ENCODE measurements at regions not wholly inside any gene's neighbourhood (a gene's known extent, or its start where the extent isn't known, plus 50 kb on each side); places are given as distances from the start of the nearest gene placed in this dataset.

- no peak overlapping the region for H3K27ac Mint-ChIP-seq
- no peaks in the 10 kb centered on the region for H3K4me1 Mint-ChIP-seq (ENCODE audit: low read depth in 2 of 2)
- DNase-seq (ENCODE audit: low spot score) (no peak), ATAC-seq (no peak)
- H3K4me3 Mint-ChIP-seq, result no peak overlapping the region
- H3K9me3 Mint-ChIP-seq, result no peaks in the 10 kb centered on the region
- peaks cover 34 to 49% of the 10 kb centered on the region in 2 donors for H3K27me3 Mint-ChIP-seq
- no peaks in the 10 kb centered on the region for H3K36me3 Mint-ChIP-seq
Observed at GRCh38 chr19:29376855-29377354, 148.9 kb upstream of the VSTM2B start.

DNA sequence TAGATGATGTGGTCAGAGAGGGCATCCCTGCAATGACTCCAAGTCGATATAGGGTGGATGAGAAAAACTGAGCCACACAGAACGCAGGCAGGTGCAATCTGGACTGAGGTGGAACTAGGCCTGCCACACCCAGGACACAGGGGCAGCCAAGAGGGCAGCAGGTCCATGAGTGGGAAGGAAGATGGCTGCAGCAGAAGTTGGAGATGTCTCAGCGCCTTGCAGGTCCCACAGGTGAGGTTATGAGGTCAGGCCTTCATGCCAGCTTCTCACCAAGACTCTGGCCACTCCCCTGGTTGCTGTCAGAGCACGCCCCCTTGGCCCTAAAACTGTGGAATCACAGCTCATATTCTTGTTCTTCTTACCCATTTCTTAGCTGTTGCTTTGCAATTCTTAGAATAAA, 147.7 kb upstream of the VSTM2B start:
- no peak overlapping the region for H3K27ac Mint-ChIP-seq
- peaks cover 33 to 49% of the 10 kb centered on the region in 2 donors for H3K27me3 Mint-ChIP-seq
- no peaks in the 10 kb centered on the region for H3K9me3 Mint-ChIP-seq
- no peak overlapping the region for H3K4me3 Mint-ChIP-seq
- DNase-seq (ENCODE audit: low spot score) (no peak), ATAC-seq (no peak)
- H3K4me1 Mint-ChIP-seq (ENCODE audit: low read depth in 2 of 2), result no peaks in the 10 kb centered on the region
- H3K36me3 Mint-ChIP-seq, result no peaks in the 10 kb centered on the region

DNA sequence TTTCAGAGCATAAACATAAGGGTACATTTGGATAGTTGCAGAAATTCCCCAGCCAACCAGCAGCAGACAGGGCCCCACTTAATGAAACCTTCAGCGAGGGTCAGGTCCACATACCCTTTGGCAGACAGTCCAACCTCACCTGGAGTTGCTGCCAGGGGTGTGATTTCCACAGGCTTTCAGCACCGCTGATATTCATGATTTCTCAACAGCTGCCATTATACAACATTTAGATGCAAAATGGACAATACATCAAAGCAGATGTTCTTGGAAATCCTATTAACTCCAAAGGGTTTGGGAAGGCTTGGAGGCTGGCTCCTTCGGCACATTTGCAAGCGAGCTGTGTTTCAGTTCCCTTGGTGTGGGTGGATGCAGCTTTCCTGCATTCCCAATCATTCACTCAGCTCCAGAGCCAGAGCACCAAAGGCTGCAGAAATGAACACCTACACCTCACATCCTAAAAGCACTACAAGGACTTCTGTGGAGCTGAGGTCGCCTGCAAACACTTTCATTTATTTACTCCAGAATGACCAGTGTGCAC, 147.2 kb upstream of the VSTM2B start:
- Mint-ChIP-seq H3K27me3 (peaks cover 31 to 45% of the 10 kb centered on the region in 2 donors), H3K36me3 (no peaks in the 10 kb centered on the region), H3K4me3 (no peak overlapping the region), H3K9me3 (no peaks in the 10 kb centered on the region), H3K27ac (no peak overlapping the region), H3K4me1 (ENCODE audit: low read depth in 2 of 2) (no peaks in the 10 kb centered on the region)
- DNase-seq (ENCODE audit: low spot score) (no peak), ATAC-seq (no peak)

DNA sequence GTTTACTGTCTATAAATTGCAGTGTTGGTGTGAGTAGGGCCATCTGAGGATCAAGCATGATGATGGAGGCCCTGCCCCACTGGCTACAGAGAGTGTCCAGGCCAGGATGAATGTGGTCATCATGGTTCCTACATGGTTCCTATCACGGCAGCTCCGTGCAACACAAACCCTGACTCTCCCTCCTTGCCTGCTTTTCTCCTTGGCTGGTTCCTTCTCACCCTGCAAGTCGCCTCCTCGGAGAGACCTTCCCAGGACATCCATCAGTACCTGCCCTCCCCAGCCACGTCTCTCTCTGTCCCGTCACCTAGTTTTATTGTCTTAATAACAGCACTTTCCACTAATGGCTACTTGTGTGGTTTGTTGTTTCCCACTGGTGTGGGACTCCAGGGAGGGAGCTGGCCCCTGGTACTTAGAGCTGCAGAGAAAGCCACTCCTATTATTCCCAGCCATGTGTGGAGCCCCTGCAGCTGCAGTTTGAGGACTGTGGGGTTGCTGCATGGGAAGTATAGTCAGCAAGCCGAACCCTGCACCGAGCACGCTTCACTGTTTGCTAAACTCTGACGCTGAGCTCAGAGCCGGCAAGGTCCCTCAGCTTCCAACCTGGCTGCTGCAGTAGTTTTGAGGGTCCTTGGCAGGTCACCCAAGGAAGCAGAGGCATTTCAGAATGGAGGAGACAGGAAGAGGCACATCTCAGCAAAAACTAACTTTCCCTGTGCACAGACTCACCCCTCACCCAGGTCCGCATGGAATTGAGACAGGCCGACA, 146.4 kb upstream of the VSTM2B start:
- no peak for ATAC-seq
- no peaks in the 10 kb centered on the region for H3K4me1 Mint-ChIP-seq (ENCODE audit: low read depth in 2 of 2)
- H3K27ac Mint-ChIP-seq, result no peak overlapping the region
- no peaks in the 10 kb centered on the region for H3K36me3 Mint-ChIP-seq
- H3K27me3 Mint-ChIP-seq, result peaks cover 28 to 45% of the 10 kb centered on the region in 2 donors
- H3K4me3 Mint-ChIP-seq, result no peak overlapping the region
- no peaks in the 10 kb centered on the region for H3K9me3 Mint-ChIP-seq
- no peak for DNase-seq (ENCODE audit: low spot score)

GRCh38 chr19:29380581-29380980, 145.2 kb upstream of the VSTM2B start:
- Mint-ChIP-seq H3K27me3 (peaks cover 28 to 42% of the 10 kb centered on the region in 2 donors), H3K4me3 (no peak overlapping the region), H3K27ac (no peak overlapping the region), H3K4me1 (ENCODE audit: low read depth in 2 of 2) (no peaks in the 10 kb centered on the region), H3K36me3 (no peaks in the 10 kb centered on the region), H3K9me3 (no peaks in the 10 kb centered on the region)
- DNase-seq (ENCODE audit: low spot score) (no peak), ATAC-seq (no peak)

GRCh38 chr19:29381353-29382203, 144.2 kb upstream of the VSTM2B start:
- Mint-ChIP-seq H3K4me3 (no peak overlapping the region), H3K9me3 (no peaks in the 10 kb centered on the region), H3K27me3 (peaks cover 24 to 34% of the 10 kb centered on the region in 2 donors), H3K4me1 (ENCODE audit: low read depth in 2 of 2) (no peaks in the 10 kb centered on the region), H3K36me3 (no peaks in the 10 kb centered on the region), H3K27ac (no peak overlapping the region)
- ATAC-seq, result no peak
- no peak for DNase-seq (ENCODE audit: low spot score)

DNA sequence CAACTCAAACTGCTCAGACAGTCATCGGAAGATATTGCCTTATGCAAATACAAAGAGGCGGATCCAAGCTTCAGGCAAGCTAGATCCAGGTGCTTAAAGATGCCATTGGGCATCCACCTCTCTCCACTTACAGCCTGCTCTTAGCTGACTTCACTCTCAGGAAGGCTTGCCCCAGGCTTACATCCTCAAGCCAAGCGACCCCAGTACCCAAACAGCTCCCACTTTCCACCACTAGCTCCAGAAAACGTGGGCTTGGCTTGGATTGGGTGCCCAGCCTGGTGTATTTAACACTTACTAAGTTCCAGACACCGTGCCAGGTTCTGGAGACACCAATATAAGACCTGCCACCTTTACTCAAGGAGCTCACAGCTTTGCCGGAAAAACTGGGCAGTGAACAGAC, 142.1 kb upstream of the VSTM2B start:
- Mint-ChIP-seq H3K9me3 (no peaks in the 10 kb centered on the region), H3K36me3 (no peaks in the 10 kb centered on the region), H3K27ac (no peak overlapping the region), H3K27me3 (peaks cover 17 to 27% of the 10 kb centered on the region in 2 donors), H3K4me1 (ENCODE audit: low read depth in 2 of 2) (no peaks in the 10 kb centered on the region), H3K4me3 (no peak overlapping the region)
- DNase-seq (ENCODE audit: low spot score) (no peak), ATAC-seq (no peak)

- Mint-ChIP-seq H3K27ac (no peak overlapping the region), H3K36me3 (no peaks in the 10 kb centered on the region), H3K4me3 (no peak overlapping the region), H3K9me3 (no peaks in the 10 kb centered on the region), H3K27me3 (peaks cover 12 to 18% of the 10 kb centered on the region in 2 donors), H3K4me1 (ENCODE audit: low read depth in 2 of 2) (no peaks in the 10 kb centered on the region)
- DNase-seq (ENCODE audit: low spot score) (no peak), ATAC-seq (no peak)
Observed at GRCh38 chr19:29384656-29385055, 141.1 kb upstream of the VSTM2B start.

GRCh38 chr19:29385191-29385795, 140.5 kb upstream of the VSTM2B start:
- DNase-seq (ENCODE audit: low spot score) (no peak), ATAC-seq (peak in 1 of 2 donors; percentile 28)
- H3K4me1 Mint-ChIP-seq (ENCODE audit: low read depth in 2 of 2), result no peaks in the 10 kb centered on the region
- no peaks in the 10 kb centered on the region for H3K36me3 Mint-ChIP-seq
- H3K27me3 Mint-ChIP-seq, result peaks cover 6 to 12% of the 10 kb centered on the region in 2 donors
- no peak overlapping the region for H3K4me3 Mint-ChIP-seq
- H3K27ac Mint-ChIP-seq, result no peak overlapping the region
- H3K9me3 Mint-ChIP-seq, result no peaks in the 10 kb centered on the region

DNA sequence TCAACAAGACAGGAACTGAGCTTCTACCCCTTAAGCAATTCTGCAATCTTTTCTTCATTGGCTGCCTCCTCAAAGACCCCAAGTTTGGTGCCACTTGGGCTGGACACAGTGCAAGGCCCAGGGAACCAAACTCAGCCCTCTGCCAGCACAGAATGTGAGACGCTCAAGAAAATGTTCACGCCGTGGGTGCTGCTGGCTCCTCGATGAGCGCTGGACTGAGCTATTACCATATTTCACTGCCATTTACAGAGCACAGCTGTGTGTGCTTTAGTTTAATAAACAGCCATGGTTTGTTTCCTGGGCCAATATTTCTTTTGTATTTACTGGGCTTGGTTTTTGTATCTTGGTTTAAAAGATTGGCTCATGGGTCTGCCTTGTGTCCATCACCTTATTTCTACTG, 138.8 kb upstream of the VSTM2B start:
- no peaks in the 10 kb centered on the region for H3K36me3 Mint-ChIP-seq
- no peak for DNase-seq (ENCODE audit: low spot score)
- ATAC-seq, result no peak
- peaks cover 4% of the 10 kb centered on the region for H3K9me3 Mint-ChIP-seq
- no peak overlapping the region for H3K4me3 Mint-ChIP-seq
- peaks cover 0 to 7% of the 10 kb centered on the region in 2 donors for H3K27me3 Mint-ChIP-seq
- no peak overlapping the region for H3K27ac Mint-ChIP-seq
- H3K4me1 Mint-ChIP-seq (ENCODE audit: low read depth in 2 of 2), result no peaks in the 10 kb centered on the region

DNA sequence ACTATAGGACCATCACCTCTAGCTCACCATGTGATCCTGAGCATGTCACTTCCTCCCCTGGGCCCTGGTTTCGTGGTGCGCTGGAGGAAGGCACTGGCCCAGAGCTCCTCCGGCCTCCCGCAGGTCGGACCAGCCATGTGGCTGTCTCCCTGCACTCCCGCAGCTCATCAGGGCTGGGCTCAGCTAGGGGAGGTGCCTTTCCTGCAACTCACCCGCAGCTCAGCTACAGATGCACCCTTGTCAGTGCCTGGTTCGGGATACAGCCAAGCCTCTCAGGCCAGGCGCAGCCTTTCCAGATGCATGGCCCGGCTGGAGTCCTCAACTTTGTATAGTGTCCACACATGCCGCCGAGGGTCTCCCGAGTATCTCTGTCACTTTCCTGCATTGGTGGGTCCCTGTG, 138.2 kb upstream of the VSTM2B start:
- Mint-ChIP-seq H3K9me3 (peaks cover 4% of the 10 kb centered on the region), H3K4me3 (no peak overlapping the region), H3K36me3 (no peaks in the 10 kb centered on the region), H3K4me1 (ENCODE audit: low read depth in 2 of 2) (no peaks in the 10 kb centered on the region), H3K27ac (no peak overlapping the region), H3K27me3 (peaks cover 0 to 7% of the 10 kb centered on the region in 2 donors)
- DNase-seq (ENCODE audit: low spot score) (no peak), ATAC-seq (no peak)

DNA sequence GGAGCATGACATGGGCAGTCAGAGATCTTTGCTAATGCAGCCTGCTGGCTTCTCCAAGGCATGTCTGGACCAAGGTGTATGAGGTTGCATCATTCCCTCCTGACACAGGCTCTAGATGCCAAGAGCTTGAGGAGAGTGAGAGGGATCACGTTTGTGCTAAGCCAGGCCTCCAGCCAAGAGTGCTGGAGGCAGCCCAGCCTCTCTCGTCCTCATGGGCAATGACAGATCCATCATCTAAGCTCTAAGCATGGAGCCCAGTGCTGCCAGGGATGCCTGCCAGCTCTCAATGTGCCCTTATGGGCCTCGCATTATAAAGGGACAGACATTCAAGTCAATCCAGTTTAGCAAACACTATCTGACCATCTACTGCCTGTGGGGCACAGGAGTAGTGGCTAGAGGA, 136.3 kb upstream of the VSTM2B start:
- Mint-ChIP-seq H3K36me3 (no peaks in the 10 kb centered on the region), H3K4me3 (no peak overlapping the region), H3K27me3 (peaks cover 0 to 7% of the 10 kb centered on the region in 2 donors), H3K27ac (no peak overlapping the region), H3K4me1 (ENCODE audit: low read depth in 2 of 2) (no peaks in the 10 kb centered on the region), H3K9me3 (peaks cover 4% of the 10 kb centered on the region)
- DNase-seq (ENCODE audit: low spot score) (peak; percentile 32), ATAC-seq (no peak)

GRCh38 chr19:29390742-29391141, 135.1 kb upstream of the VSTM2B start:
- H3K4me3 Mint-ChIP-seq, result no peak overlapping the region
- H3K36me3 Mint-ChIP-seq, result no peaks in the 10 kb centered on the region
- peaks cover 7 to 10% of the 10 kb centered on the region in 2 donors for H3K27me3 Mint-ChIP-seq
- no peak for DNase-seq (ENCODE audit: low spot score)
- no peaks in the 10 kb centered on the region for H3K4me1 Mint-ChIP-seq (ENCODE audit: low read depth in 2 of 2)
- ATAC-seq, result no peak
- no peak overlapping the region for H3K27ac Mint-ChIP-seq
- H3K9me3 Mint-ChIP-seq, result peaks cover 4% of the 10 kb centered on the region
